Gastrocnemius medialis (tissue), 4 donors: ENCODE measurements at regions not wholly inside any gene's neighbourhood (a gene's known extent, or its start where the extent isn't known, plus 50 kb on each side); places are given as distances from the start of the nearest gene placed in this dataset.

Source experiments
- CTCF ChIP-seq, 5 experiments: fragments of 450-650 bp in 3 of 5; fragments of 200-600 bp in 2 of 5; sonication (generic) in 2 of 5; IDR thresholded peaks in 4 of 5; conservative IDR thresholded peaks in 1 of 5; 1 replicate in 4 of 5; 2 replicates in 1 of 5; pipeline ENCODE4 v1.5.1; 2016 to 2019; ENCODE audit warnings: antibody characterized with exemption in 5 of 5, mild to moderate bottlenecking in 3 of 5, moderate library complexity in 3 of 5
- POLR2A ChIP-seq, 2 donors: fragments of 450-650 bp; IDR thresholded peaks; one replicate each; pipeline ENCODE4 v1.6.1; 2017; ENCODE audit warnings: antibody characterized with exemption in 2 of 2, mild to moderate bottlenecking in 2 of 2, moderate library complexity in 2 of 2

- TF ChIP-seq POLR2A (IDR thresholded peaks at IDR 0.05) = no peak
- no peak for TF ChIP-seq CTCF (IDR thresholded peaks at IDR 0.05 in 4 of 5, conservative IDR thresholded peaks at IDR 0.05 in 1 of 5)
These were observed 180.7 kb downstream of the PAH start for GRCh38 chr12:102736328-102736727.
